ENCODE measurements at regions not wholly inside any gene's neighbourhood (a gene's known extent, or its start where the extent isn't known, plus 50 kb on each side); places are given as distances from the start of the nearest gene placed in this dataset.

DNA sequence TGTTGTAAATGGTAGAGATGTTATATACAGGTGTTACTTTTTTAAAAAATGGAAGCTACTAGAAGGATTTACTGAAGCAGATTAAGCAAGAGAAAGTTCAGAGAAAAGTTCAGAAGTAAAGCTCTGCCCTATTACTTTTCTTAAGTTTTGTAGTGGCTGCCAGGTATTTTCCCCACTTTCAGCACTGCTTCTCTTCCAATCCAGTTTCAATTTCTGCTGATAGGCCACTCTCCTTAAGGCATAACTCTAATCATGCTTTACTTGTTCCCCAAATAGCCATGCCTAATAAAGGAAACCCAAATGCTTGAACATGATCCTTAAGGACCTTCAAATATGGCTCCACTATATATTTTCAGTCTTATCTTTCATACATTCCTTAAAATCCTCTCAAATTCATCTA is 880.8 kb upstream of the CDH2 start:
- POLR2A ChIA-PET: no interaction called here
- intact Hi-C loops (cut with micrococcal nuclease; ENCODE audit: unreplicated experiment) (no loop called here), in situ Hi-C loops (cut with MboI) (no loop called here)
- Histone ChIP-seq H3K4me2 (ENCODE audit: control insufficient read depth, insufficient read depth) (no peak overlapping the region), H3K27me3 (replicated peaks in 1 of 2; ENCODE audit: control insufficient read depth in 2 of 2, insufficient read depth in 2 of 2, low read length in 1 of 2) (no peaks in the 10 kb centered on the region), H3K79me2 (ENCODE audit: control insufficient read depth, insufficient read depth, low read length) (no peaks in the 10 kb centered on the region), H2AFZ (ENCODE audit: control insufficient read depth, low read depth, low read length) (no peak overlapping the region), H3K9me3 (replicated peaks; ENCODE audit: control insufficient read depth, insufficient read depth, low read length) (no peaks in the 10 kb centered on the region), H3K4me1 (ENCODE audit: control insufficient read depth, insufficient read depth, low read length) (no peaks in the 10 kb centered on the region), H4K20me1 (ENCODE audit: control insufficient read depth, insufficient read depth) (no peaks in the 10 kb centered on the region), H3K36me3 (ENCODE audit: control insufficient read depth in 2 of 2, insufficient read depth in 2 of 2, low read length in 1 of 2) (no peaks in the 10 kb centered on the region), H3K4me3 (no peak overlapping the region), H3K27ac (ENCODE audit: control insufficient read depth, insufficient read depth) (no peak overlapping the region), H3K9ac (ENCODE audit: control insufficient read depth, insufficient read depth, low read length) (no peak overlapping the region)
- TF ChIP-seq, protein P1, sequence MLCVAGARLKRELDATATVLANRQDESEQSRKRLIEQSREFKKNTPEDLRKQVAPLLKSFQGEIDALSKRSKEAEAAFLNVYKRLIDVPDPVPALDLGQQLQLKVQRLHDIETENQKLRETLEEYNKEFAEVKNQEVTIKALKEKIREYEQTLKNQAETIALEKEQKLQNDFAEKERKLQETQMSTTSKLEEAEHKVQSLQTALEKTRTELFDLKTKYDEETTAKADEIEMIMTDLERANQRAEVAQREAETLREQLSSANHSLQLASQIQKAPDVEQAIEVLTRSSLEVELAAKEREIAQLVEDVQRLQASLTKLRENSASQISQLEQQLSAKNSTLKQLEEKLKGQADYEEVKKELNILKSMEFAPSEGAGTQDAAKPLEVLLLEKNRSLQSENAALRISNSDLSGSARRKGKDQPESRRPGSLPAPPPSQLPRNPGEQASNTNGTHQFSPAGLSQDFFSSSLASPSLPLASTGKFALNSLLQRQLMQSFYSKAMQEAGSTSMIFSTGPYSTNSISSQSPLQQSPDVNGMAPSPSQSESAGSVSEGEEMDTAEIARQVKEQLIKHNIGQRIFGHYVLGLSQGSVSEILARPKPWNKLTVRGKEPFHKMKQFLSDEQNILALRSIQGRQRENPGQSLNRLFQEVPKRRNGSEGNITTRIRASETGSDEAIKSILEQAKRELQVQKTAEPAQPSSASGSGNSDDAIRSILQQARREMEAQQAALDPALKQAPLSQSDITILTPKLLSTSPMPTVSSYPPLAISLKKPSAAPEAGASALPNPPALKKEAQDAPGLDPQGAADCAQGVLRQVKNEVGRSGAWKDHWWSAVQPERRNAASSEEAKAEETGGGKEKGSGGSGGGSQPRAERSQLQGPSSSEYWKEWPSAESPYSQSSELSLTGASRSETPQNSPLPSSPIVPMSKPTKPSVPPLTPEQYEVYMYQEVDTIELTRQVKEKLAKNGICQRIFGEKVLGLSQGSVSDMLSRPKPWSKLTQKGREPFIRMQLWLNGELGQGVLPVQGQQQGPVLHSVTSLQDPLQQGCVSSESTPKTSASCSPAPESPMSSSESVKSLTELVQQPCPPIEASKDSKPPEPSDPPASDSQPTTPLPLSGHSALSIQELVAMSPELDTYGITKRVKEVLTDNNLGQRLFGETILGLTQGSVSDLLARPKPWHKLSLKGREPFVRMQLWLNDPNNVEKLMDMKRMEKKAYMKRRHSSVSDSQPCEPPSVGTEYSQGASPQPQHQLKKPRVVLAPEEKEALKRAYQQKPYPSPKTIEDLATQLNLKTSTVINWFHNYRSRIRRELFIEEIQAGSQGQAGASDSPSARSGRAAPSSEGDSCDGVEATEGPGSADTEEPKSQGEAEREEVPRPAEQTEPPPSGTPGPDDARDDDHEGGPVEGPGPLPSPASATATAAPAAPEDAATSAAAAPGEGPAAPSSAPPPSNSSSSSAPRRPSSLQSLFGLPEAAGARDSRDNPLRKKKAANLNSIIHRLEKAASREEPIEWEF (IDR thresholded peaks at IDR 0.05; ENCODE audit: insufficient replicate concordance, low read depth, low read length): no peak
- TF ChIP-seq GABPA (IDR thresholded peaks at IDR 0.05; ENCODE audit: low read depth): no peak
- TF ChIP-seq RFX5 (IDR thresholded peaks at IDR 0.05; ENCODE audit: low read depth, low read length): no peak
- no peak for TF ChIP-seq ZNF217 (IDR thresholded peaks at IDR 0.05)
- TF ChIP-seq IKZF1 (conservative IDR thresholded peaks at IDR 0.05): no peak
- TF ChIP-seq, protein P2, sequence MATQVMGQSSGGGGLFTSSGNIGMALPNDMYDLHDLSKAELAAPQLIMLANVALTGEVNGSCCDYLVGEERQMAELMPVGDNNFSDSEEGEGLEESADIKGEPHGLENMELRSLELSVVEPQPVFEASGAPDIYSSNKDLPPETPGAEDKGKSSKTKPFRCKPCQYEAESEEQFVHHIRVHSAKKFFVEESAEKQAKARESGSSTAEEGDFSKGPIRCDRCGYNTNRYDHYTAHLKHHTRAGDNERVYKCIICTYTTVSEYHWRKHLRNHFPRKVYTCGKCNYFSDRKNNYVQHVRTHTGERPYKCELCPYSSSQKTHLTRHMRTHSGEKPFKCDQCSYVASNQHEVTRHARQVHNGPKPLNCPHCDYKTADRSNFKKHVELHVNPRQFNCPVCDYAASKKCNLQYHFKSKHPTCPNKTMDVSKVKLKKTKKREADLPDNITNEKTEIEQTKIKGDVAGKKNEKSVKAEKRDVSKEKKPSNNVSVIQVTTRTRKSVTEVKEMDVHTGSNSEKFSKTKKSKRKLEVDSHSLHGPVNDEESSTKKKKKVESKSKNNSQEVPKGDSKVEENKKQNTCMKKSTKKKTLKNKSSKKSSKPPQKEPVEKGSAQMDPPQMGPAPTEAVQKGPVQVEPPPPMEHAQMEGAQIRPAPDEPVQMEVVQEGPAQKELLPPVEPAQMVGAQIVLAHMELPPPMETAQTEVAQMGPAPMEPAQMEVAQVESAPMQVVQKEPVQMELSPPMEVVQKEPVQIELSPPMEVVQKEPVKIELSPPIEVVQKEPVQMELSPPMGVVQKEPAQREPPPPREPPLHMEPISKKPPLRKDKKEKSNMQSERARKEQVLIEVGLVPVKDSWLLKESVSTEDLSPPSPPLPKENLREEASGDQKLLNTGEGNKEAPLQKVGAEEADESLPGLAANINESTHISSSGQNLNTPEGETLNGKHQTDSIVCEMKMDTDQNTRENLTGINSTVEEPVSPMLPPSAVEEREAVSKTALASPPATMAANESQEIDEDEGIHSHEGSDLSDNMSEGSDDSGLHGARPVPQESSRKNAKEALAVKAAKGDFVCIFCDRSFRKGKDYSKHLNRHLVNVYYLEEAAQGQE (IDR thresholded peaks at IDR 0.05; ENCODE audit: low read depth, low read length): no peak
- no peak for TF ChIP-seq RCOR1 (conservative IDR thresholded peaks at IDR 0.05; ENCODE audit: low read depth, low read length)
- TF ChIP-seq NR2C2 (IDR thresholded peaks at IDR 0.05; ENCODE audit: borderline replicate concordance, control insufficient read depth, insufficient read length, low read depth): no peak
- no peak for TF ChIP-seq FOXK2 (IDR thresholded peaks at IDR 0.05)
- no peak for TF ChIP-seq SIN3A (IDR thresholded peaks at IDR 0.05; ENCODE audit: low read depth, low read length)
- no peak for TF ChIP-seq NR2C1 (IDR thresholded peaks at IDR 0.05)
- TF ChIP-seq CHD2 (IDR thresholded peaks at IDR 0.05; ENCODE audit: borderline replicate concordance, low read depth, low read length): no peak
- no peak for TF ChIP-seq ZNF207 (IDR thresholded peaks at IDR 0.05; ENCODE audit: borderline replicate concordance)
- TF ChIP-seq GATAD2B (conservative IDR thresholded peaks at IDR 0.05; ENCODE audit: low read depth): no peak
- TF ChIP-seq BHLHE40 (IDR thresholded peaks at IDR 0.05; ENCODE audit: borderline replicate concordance in 1 of 2, low read depth in 2 of 2, low read length in 1 of 2): no peak
- CTCF ChIA-PET: no interaction called here
- ATAC-seq: no peak
- RAD21 ChIA-PET (ENCODE audit: unreplicated experiment): no interaction called here
- BruUV-seq (replicated peaks): no TSS peak
- SMC1A ChIA-PET (ENCODE audit: uncharacterized antibody, unreplicated experiment): interaction anchor here (1.3 kb wide), 1 partner anchor 10 kb away, joined by 3 read pairs; no protein-coding TSS in a partner anchor
- DNase-seq (ENCODE audit: low read depth, low spot score): no peak
- FAIRE-seq: no peak
